Esophagus squamous epithelium (tissue), 5 donors: ENCODE measurements at regions not wholly inside any gene's neighbourhood (a gene's known extent, or its start where the extent isn't known, plus 50 kb on each side); places are given as distances from the start of the nearest gene placed in this dataset.

Experiments used
- DNase-seq: peaks from one replicate; lab custom pipeline; 2025; lab: John Stamatoyannopoulos, UW
- H3K27ac ChIP-seq, 4 donors: fragments of 200-600 bp; sonication (generic); one replicate each; pipeline ENCODE4 v1.5.1; 2016 to 2019; ENCODE audit warnings: mild to moderate bottlenecking in 1 of 4
- H3K27me3 ChIP-seq, 4 donors: fragments of 200-600 bp; sonication (generic); 1 replicate in 3 of 4; 2 replicates in 1 of 4; pipeline versions ENCODE4 v1.5.1 to v1.6.0; 2017 to 2021; ENCODE audit warnings: antibody characterized with exemption in 1 of 4
- H3K36me3 ChIP-seq, 3 donors: fragments of 200-600 bp; sonication (generic); one replicate each; pipeline ENCODE4 v1.5.1; 2016 to 2019
- H3K4me1 ChIP-seq, 3 donors: fragments of 200-600 bp; sonication (generic); one replicate each; pipeline ENCODE4 v1.5.1; 2017 to 2019
- H3K4me3 ChIP-seq, 4 donors: fragments of 200-600 bp; sonication (generic); 1 replicate in 3 of 4; 2 replicates in 1 of 4; pipeline ENCODE4 v1.5.1; 2016 to 2019; ENCODE audit warnings: mild to moderate bottlenecking in 2 of 4, moderate library complexity in 1 of 4
- H3K9me3 ChIP-seq, 3 donors: fragments of 200-600 bp; sonication (generic); one replicate each; pipeline ENCODE4 v1.5.1; 2016 to 2019
- POLR2A ChIP-seq, 4 donors: fragments of 450-650 bp; IDR thresholded peaks; one replicate each; pipeline ENCODE4 v1.6.1; 2017; ENCODE audit warnings: antibody characterized with exemption in 4 of 4, mild to moderate bottlenecking in 4 of 4, moderate library complexity in 3 of 4
- WGBS, 2 donors: methylation state at CpG; one replicate each; pipeline ENCODE4 v1.1.5; 2018; 5-methylcytosine and 5-hydroxymethylcytosine counted together
- intact Hi-C: fragments of 100-400 bp; cut with DNase I; formaldehyde crosslinking; loops from one replicate; pipeline ENCODE4 v1.15.0; 2022
- TF ChIP-seq, protein P1 (sequence below), 6 experiments: fragments of 450-650 bp in 4 of 6; fragments of 200-600 bp in 2 of 6; sonication (generic) in 2 of 6; IDR thresholded peaks; one replicate each; pipeline ENCODE4 v1.5.1; 2016 to 2019; ENCODE audit warnings: antibody characterized with exemption in 6 of 6, mild to moderate bottlenecking in 4 of 6, moderate library complexity in 4 of 6
- donor health status: DM: yes; HTN: yes; CAD: no.

DNA sequence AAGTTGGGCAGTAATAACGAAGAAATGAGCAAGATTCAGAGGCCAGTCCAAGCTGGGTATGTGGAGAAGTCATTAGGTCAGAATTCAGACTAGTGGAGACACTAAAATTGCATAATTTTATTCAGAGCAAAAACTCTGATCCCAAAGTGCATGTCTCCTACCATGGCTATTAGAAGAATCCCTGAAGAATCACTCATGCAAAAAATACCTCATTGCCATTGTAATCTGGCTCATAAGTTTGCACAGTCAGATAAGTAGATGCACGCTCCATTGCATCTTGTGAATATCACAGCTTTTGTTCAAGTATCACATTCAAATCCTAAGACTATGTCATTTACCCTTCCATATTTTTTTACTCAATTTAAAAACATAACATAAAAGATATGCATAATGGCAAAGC is 692.2 kb upstream of the KLHL29 start:
- TF ChIP-seq POLR2A (IDR thresholded peaks at IDR 0.05), result no peak
- TF ChIP-seq, protein P1, sequence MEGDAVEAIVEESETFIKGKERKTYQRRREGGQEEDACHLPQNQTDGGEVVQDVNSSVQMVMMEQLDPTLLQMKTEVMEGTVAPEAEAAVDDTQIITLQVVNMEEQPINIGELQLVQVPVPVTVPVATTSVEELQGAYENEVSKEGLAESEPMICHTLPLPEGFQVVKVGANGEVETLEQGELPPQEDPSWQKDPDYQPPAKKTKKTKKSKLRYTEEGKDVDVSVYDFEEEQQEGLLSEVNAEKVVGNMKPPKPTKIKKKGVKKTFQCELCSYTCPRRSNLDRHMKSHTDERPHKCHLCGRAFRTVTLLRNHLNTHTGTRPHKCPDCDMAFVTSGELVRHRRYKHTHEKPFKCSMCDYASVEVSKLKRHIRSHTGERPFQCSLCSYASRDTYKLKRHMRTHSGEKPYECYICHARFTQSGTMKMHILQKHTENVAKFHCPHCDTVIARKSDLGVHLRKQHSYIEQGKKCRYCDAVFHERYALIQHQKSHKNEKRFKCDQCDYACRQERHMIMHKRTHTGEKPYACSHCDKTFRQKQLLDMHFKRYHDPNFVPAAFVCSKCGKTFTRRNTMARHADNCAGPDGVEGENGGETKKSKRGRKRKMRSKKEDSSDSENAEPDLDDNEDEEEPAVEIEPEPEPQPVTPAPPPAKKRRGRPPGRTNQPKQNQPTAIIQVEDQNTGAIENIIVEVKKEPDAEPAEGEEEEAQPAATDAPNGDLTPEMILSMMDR (IDR thresholded peaks at IDR 0.05), result no peak
- no peaks in the 10 kb centered on the region for H3K27me3 ChIP-seq
- no peaks in the 10 kb centered on the region for H3K4me1 ChIP-seq
- no peak for DNase-seq
- 27 to 65% methylated on average over 2 of the region's 2 CpGs for WGBS, 2 donors
- intact Hi-C loops, result no loop called here
- H3K4me3 ChIP-seq, result no peak overlapping the region
- no peak overlapping the region for H3K27ac ChIP-seq
- no peaks in the 10 kb centered on the region for H3K9me3 ChIP-seq
- no peaks in the 10 kb centered on the region for H3K36me3 ChIP-seq

DNA sequence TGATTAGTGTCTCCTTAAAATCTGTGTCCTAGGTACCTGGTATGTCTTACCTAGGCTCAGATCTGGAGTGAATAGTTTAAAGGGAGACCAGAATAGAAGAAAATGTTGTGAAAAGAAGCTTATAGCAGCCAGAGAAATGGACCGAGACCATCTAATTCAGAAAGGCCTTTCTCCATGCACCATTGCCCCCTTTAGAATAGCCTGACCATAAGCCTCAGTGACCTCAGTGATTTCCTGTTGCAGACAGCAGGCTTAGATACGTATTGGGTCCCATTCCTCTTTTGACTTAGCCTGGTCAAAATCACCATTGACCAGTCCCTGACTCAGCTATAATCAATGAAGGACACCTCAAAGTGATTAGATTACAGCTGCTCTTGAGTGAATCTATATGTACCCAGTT is 690.7 kb upstream of the KLHL29 start:
- H3K4me1 ChIP-seq, result no peaks in the 10 kb centered on the region
- WGBS, 2 donors, result 59 to 84% methylated on average over 2 of the region's 2 CpGs
- no peak for TF ChIP-seq POLR2A (IDR thresholded peaks at IDR 0.05)
- TF ChIP-seq, protein P1 (IDR thresholded peaks at IDR 0.05), result no peak
- no peak overlapping the region for H3K27ac ChIP-seq
- intact Hi-C loops, result no loop called here
- no peaks in the 10 kb centered on the region for H3K27me3 ChIP-seq
- DNase-seq, result no peak
- no peaks in the 10 kb centered on the region for H3K36me3 ChIP-seq
- no peak overlapping the region for H3K4me3 ChIP-seq
- H3K9me3 ChIP-seq, result no peaks in the 10 kb centered on the region

DNA sequence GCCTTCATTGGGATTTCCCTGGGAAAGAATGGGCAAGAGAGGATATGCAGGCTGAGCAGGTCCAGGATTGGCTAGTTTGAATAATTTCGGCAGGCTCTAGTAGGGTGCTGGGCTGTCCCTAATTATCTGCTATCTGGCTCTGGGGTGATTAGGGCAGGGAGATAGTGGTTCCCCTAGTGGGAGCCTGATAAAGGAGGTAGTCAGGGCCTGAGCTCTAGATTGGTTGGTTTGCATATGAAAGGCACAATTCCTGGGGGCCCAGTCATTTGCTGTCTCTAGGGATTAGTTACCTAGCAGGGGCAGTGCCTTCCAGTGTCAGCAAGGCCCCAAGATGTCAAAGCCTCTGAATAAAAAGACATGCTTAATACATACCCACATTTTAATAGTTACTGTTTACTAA is 690.1 kb upstream of the KLHL29 start:
- Histone ChIP-seq H3K9me3 (no peaks in the 10 kb centered on the region), H3K27me3 (no peaks in the 10 kb centered on the region), H3K4me3 (no peak overlapping the region), H3K27ac (no peak overlapping the region), H3K4me1 (no peaks in the 10 kb centered on the region), H3K36me3 (no peaks in the 10 kb centered on the region)
- 86% methylated on average over 1 of the region's 1 CpG; no CpG with 5 or more reads in 1 of the 2 donors for WGBS, 2 donors
- intact Hi-C loops, result no loop called here
- no peak for TF ChIP-seq POLR2A (IDR thresholded peaks at IDR 0.05)
- TF ChIP-seq, protein P1 (IDR thresholded peaks at IDR 0.05), result no peak
- DNase-seq, result no peak

DNA sequence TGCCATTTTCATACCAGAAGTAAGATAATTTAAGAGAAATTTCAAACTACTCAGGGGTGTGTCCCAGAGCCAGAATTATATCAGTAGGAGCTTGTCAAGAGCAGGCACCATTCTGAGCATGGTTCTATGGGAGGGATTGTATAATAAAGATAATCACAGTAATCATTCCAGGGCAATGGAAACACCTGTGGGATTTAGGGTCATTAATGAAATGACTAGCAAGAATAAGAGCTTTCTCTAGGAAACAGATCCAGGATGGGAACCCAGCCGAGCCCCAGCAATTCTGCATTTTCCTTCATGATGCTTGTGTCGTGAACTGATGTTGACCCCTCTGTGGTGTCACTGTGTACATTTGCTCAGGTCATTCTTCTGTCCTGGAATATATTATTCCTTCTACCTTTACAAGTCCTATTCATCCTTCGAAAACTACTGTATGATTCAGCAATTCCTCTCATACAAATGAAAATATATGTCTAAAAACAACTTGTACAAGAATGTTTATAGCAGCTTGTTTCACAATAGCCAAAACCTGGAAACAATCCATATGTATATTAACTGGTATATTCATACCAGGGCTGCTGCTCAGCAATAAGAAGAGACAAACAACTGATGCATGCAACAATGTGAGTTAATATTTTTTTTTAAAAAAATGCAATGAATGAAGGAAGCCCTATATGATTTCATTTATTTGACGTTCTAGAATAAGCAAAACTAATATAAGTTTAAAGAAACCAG is 687.8 kb upstream of the KLHL29 start:
- no peak for DNase-seq

DNA sequence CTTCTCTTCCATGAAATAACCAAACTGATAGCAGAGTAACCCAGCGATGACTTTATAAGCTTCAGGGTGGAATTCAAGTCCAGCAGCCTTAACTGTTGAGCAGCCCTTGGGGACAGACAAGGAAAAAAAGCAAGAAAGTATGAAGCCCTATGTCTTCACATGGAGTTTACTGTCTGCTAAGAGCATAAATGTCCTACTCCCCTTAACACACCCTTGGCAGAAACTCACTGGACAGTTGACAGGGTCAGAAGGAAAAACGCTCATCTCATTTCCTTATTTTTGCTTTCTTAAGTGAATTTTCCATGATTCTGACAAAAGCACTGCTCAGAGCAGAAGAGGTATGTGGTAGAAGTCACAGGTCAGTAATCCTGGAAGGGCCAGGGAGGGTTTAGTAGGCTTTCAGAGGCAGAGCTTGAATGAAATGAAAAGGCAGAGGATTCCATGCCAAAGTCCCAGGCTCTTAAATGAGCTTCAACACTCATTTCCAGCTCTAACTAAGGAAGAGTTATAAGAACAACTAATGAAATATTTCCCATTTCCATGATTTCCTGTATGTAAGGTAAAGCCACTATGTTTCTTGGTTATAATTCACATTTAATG is 683.3 kb upstream of the KLHL29 start:
- no peak overlapping the region for H3K4me3 ChIP-seq
- no peak for TF ChIP-seq POLR2A (IDR thresholded peaks at IDR 0.05)
- TF ChIP-seq, protein P1 (IDR thresholded peaks at IDR 0.05), result no peak
- no peaks in the 10 kb centered on the region for H3K9me3 ChIP-seq
- intact Hi-C loops, result no loop called here
- H3K4me1 ChIP-seq, result no peaks in the 10 kb centered on the region
- H3K36me3 ChIP-seq, result no peaks in the 10 kb centered on the region
- 38 to 53% methylated on average over 2 of the region's 2 CpGs for WGBS, 2 donors
- H3K27ac ChIP-seq, result no peak overlapping the region
- no peaks in the 10 kb centered on the region for H3K27me3 ChIP-seq
- no peak for DNase-seq

More for the DNA sequence above, 687.8 kb upstream of the KLHL29 start:
- no peak for TF ChIP-seq POLR2A (IDR thresholded peaks at IDR 0.05)
- TF ChIP-seq, protein P1 (IDR thresholded peaks at IDR 0.05), result no peak
- Histone ChIP-seq H3K9me3 (no peaks in the 10 kb centered on the region), H3K4me1 (no peaks in the 10 kb centered on the region), H3K27ac (no peak overlapping the region), H3K27me3 (no peaks in the 10 kb centered on the region), H3K4me3 (no peak overlapping the region), H3K36me3 (no peaks in the 10 kb centered on the region)
- WGBS, 2 donors, result 49 to 66% methylated on average over 4 of the region's 4 CpGs
- intact Hi-C loops, result no loop called here
